Endodermal cell (in vitro differentiated cells): ENCODE measurements at regions not wholly inside any gene's neighbourhood (a gene's known extent, or its start where the extent isn't known, plus 50 kb on each side); places are given as distances from the start of the nearest gene placed in this dataset.

Source experiments
- DNase-seq: peaks from one replicate; pipeline ENCODE4 v3.0.0-alpha.2; 2017
- H3K27ac ChIP-seq: 2 replicates; pipeline ENCODE4 v1.5.1; 2013; ENCODE audit warnings: mild to moderate bottlenecking, low read depth, low read length, moderate library complexity
- H3K27me3 ChIP-seq: 2 replicates; pipeline ENCODE4 v1.6.1; 2013; ENCODE audit warnings: mild to moderate bottlenecking, low read length, moderate library complexity; ENCODE audit not compliant: insufficient read depth, control insufficient read depth, poor library complexity, severe bottlenecking
- H3K36me3 ChIP-seq: 2 replicates; pipeline ENCODE4 v1.7.0; 2013; ENCODE audit warnings: mild to moderate bottlenecking, low read length, moderate library complexity; ENCODE audit not compliant: control insufficient read depth, insufficient read depth
- H3K4me1 ChIP-seq: one replicate; pipeline ENCODE4 v1.7.0; 2013; ENCODE audit warnings: low read length; ENCODE audit not compliant: control insufficient read depth, insufficient read depth
- H3K4me3 ChIP-seq: 2 replicates; pipeline ENCODE4 v1.5.1; 2013; ENCODE audit warnings: mild to moderate bottlenecking, low read length, moderate library complexity
- H3K9ac ChIP-seq: 2 replicates; pipeline ENCODE4 v1.6.1; 2013; ENCODE audit warnings: mild to moderate bottlenecking, low read length, moderate library complexity; ENCODE audit not compliant: poor library complexity, severe bottlenecking; ENCODE audit errors: extremely low read depth
- H3K9me3 ChIP-seq: 2 replicates; pipeline ENCODE4 v1.6.1; 2013; ENCODE audit warnings: mild to moderate bottlenecking, low read length, moderate library complexity; ENCODE audit not compliant: control insufficient read depth
- H3K27ac Mint-ChIP-seq: 2 replicates; pipeline ENCODE4 v1.8.0; 2020; ENCODE audit warnings: mixed read lengths
- H3K27me3 Mint-ChIP-seq: 2 replicates; pipeline ENCODE4 v1.8.0; 2021; ENCODE audit warnings: mild to moderate bottlenecking, mixed read lengths; ENCODE audit not compliant: insufficient read depth
- H3K36me3 Mint-ChIP-seq: 2 replicates; pipeline ENCODE4 v1.8.0; 2020; ENCODE audit warnings: low read depth, mixed read lengths
- H3K4me1 Mint-ChIP-seq: 2 replicates; pipeline ENCODE4 v1.8.0; 2020; ENCODE audit warnings: mixed read lengths
- H3K4me3 Mint-ChIP-seq: 2 replicates; pipeline ENCODE4 v1.8.0; 2020; ENCODE audit warnings: mild to moderate bottlenecking, moderate library complexity, mixed read lengths
- H3K9me3 Mint-ChIP-seq: 2 replicates; pipeline ENCODE4 v1.8.0; 2020; ENCODE audit warnings: mild to moderate bottlenecking, mixed read lengths
- CTCF ChIP-seq: fragments of 200-600 bp; sonication (generic); conservative IDR thresholded peaks from 2 replicates; pipeline ENCODE4 v1.5.0; 2021; ENCODE audit warnings: antibody characterized with exemption, mild to moderate bottlenecking
- WGBS, 2 experiments: methylation state at CpG; one replicate each; pipeline versions ENCODE4 v1.1.5 to v1.1.7; 2013; ENCODE audit warnings: missing lambda C conversion rate in 2 of 2, mixed read lengths in 1 of 2; ENCODE audit not compliant: insufficient coverage in 1 of 2, insufficient read length in 1 of 2; 5-methylcytosine and 5-hydroxymethylcytosine counted together

DNA sequence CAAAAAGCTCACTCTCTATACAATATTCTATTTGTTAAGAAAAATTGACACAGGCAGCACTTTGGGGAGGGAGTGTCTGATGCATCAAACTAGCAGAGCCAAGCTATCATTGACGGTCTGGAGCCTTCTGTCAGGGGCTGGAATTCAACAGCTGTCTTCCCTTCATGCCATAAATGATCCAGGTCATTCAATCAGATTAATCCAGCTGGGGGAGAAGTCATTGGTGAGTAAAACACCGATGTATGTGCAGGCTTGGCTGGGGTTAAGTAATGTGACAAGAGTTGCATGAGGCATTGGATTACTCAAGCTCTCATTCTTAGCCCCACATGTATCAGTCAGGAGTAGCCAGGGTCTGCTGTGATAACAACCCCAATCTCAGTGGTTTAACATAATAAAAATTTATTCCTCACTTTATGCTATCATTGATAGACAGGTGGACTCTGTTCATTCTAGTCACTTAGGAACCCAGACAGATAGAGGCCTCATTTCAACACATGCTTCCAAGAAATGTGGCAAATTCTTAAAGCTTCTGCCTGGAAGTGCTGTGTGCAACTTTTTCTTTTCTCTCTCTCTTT is 118.1 kb upstream of the GADD45A start:
- Histone ChIP-seq H3K27me3 (no peaks in the 10 kb centered on the region), H3K9me3 (no peaks in the 10 kb centered on the region), H3K9ac (no peak overlapping the region), H3K36me3 (no peaks in the 10 kb centered on the region), H3K4me1 (peaks cover 11% of the 10 kb centered on the region), H3K27ac (no peak overlapping the region), H3K4me3 (no peak overlapping the region)
- TF ChIP-seq CTCF = no peak
- WGBS, 2 experiments = 92 to 100% methylated on average over 1 to 2 of the region's 2 CpGs
- H3K36me3 Mint-ChIP-seq = no peaks in the 10 kb centered on the region
- H3K9me3 Mint-ChIP-seq = peaks cover 9% of the 10 kb centered on the region
- H3K4me1 Mint-ChIP-seq = peaks cover 9% of the 10 kb centered on the region
- no peak overlapping the region for H3K4me3 Mint-ChIP-seq
- H3K27ac Mint-ChIP-seq = no peak overlapping the region
- no peaks in the 10 kb centered on the region for H3K27me3 Mint-ChIP-seq
- DNase-seq = no peak

DNA sequence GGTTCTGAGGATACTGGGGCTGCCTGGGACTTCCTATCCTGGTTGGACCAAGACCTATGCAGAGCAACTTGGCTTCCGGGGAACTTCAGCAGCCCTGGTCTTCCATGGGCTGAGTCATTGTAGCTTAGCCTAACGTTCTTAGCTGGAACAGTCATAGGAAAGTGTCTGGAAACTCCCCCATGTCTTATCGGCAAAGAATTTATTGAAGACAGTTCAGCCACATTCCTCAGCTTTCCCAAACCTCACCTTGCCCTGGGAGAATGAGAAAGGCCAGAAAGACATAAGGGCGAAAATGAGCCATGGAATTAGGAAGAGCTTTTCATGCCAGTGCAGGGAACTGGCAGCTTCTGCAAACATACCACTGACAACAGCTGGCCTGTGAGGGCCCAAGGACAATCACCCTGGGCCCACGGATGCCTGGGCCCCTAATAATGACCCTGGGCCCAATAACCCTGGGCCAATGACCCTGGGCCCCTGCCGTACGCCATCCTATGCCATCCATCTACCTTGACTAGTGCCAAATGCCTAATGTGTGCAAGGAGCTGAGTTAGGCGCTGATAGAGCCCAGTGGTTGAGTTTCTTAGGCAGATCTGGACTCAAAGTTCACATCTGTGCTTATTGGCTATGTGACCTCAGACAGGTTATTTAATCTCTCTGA is 114.4 kb upstream of the GADD45A start:
- Histone ChIP-seq H3K27me3 (no peaks in the 10 kb centered on the region), H3K36me3 (no peaks in the 10 kb centered on the region), H3K9ac (no peak overlapping the region), H3K9me3 (no peaks in the 10 kb centered on the region), H3K4me3 (no peak overlapping the region), H3K27ac (no peak overlapping the region), H3K4me1 (peaks cover 19% of the 10 kb centered on the region)
- H3K27me3 Mint-ChIP-seq = no peaks in the 10 kb centered on the region
- no peak for TF ChIP-seq CTCF
- DNase-seq = no peak
- H3K4me3 Mint-ChIP-seq = no peak overlapping the region
- no peak overlapping the region for H3K27ac Mint-ChIP-seq
- 88 to 95% methylated on average over 7 to 8 of the region's 8 CpGs for WGBS, 2 experiments
- H3K4me1 Mint-ChIP-seq = peaks cover 30% of the 10 kb centered on the region
- no peaks in the 10 kb centered on the region for H3K36me3 Mint-ChIP-seq
- H3K9me3 Mint-ChIP-seq = no peaks in the 10 kb centered on the region

- H3K27ac Mint-ChIP-seq = no peak overlapping the region
These were observed 113.6 kb upstream of the GADD45A start for GRCh38 chr1:67571406-67571805.

More at GRCh38 chr1:67571406-67571805, 113.6 kb upstream of the GADD45A start:
- Mint-ChIP-seq H3K36me3 (no peaks in the 10 kb centered on the region), H3K27me3 (no peaks in the 10 kb centered on the region), H3K9me3 (no peaks in the 10 kb centered on the region), H3K4me1 (peaks cover 32% of the 10 kb centered on the region), H3K4me3 (no peak overlapping the region)
- Histone ChIP-seq H3K27me3 (no peaks in the 10 kb centered on the region), H3K9me3 (no peaks in the 10 kb centered on the region), H3K9ac (no peak overlapping the region), H3K36me3 (no peaks in the 10 kb centered on the region), H3K4me3 (no peak overlapping the region), H3K4me1 (peaks cover 19% of the 10 kb centered on the region), H3K27ac (no peak overlapping the region)
- DNase-seq = no peak
- no peak for TF ChIP-seq CTCF
